Gastrocnemius medialis (tissue), 4 donors: ENCODE measurements at regions not wholly inside any gene's neighbourhood (a gene's known extent, or its start where the extent isn't known, plus 50 kb on each side); places are given as distances from the start of the nearest gene placed in this dataset.
"Not testable (repeated sequence)": the region's sequence is repeated elsewhere in the genome, so short reads cannot be mapped to it uniquely, and the experiment has no call there.

Experiments
- POLR2A ChIP-seq, 2 donors: fragments of 450-650 bp; IDR thresholded peaks; one replicate each; pipeline ENCODE4 v1.6.1; 2017; ENCODE audit warnings: antibody characterized with exemption in 2 of 2, mild to moderate bottlenecking in 2 of 2, moderate library complexity in 2 of 2
- TF ChIP-seq, protein P1 (sequence below), 5 experiments: fragments of 450-650 bp in 3 of 5; fragments of 200-600 bp in 2 of 5; sonication (generic) in 2 of 5; IDR thresholded peaks in 4 of 5; conservative IDR thresholded peaks in 1 of 5; 1 replicate in 4 of 5; 2 replicates in 1 of 5; pipeline ENCODE4 v1.5.1; 2016 to 2019; ENCODE audit warnings: antibody characterized with exemption in 5 of 5, mild to moderate bottlenecking in 3 of 5, moderate library complexity in 3 of 5

DNA sequence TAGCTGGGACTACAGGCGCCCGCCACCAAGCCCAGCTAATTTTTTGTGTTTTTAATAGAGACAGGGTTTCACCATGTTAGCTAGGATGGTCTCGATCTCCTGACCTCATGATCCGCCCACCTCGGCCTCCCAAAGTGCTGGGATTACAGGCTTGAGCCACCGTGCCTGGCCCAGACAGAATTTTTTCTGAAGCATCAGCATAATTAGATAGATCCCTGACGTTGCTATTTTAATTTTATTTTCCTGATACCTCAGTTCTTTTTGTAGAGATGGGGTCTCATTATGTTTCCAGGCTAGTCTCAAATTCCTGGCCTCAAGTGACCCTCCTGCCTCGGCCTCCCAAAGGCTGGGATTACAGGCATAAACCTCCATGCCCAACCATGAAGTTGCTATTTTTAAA is 79.8 kb downstream of the P2RY1 start:
- not testable (repeated sequence) for TF ChIP-seq POLR2A (IDR thresholded peaks at IDR 0.05)
- TF ChIP-seq, protein P1, sequence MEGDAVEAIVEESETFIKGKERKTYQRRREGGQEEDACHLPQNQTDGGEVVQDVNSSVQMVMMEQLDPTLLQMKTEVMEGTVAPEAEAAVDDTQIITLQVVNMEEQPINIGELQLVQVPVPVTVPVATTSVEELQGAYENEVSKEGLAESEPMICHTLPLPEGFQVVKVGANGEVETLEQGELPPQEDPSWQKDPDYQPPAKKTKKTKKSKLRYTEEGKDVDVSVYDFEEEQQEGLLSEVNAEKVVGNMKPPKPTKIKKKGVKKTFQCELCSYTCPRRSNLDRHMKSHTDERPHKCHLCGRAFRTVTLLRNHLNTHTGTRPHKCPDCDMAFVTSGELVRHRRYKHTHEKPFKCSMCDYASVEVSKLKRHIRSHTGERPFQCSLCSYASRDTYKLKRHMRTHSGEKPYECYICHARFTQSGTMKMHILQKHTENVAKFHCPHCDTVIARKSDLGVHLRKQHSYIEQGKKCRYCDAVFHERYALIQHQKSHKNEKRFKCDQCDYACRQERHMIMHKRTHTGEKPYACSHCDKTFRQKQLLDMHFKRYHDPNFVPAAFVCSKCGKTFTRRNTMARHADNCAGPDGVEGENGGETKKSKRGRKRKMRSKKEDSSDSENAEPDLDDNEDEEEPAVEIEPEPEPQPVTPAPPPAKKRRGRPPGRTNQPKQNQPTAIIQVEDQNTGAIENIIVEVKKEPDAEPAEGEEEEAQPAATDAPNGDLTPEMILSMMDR (IDR thresholded peaks at IDR 0.05 in 4 of 5, conservative IDR thresholded peaks at IDR 0.05 in 1 of 5), result not testable (repeated sequence)
